Neutrophil (primary cell): ENCODE measurements at regions not wholly inside any gene's neighbourhood (a gene's known extent, or its start where the extent isn't known, plus 50 kb on each side); places are given as distances from the start of the nearest gene placed in this dataset.

Experiments used
- H3K27ac ChIP-seq: fragments of 200-600 bp; sonication (generic); 2 replicates; pipeline ENCODE4 v1.5.1; 2016; ENCODE audit warnings: mild to moderate bottlenecking, moderate library complexity
- H3K27me3 ChIP-seq: fragments of 200-600 bp; sonication (generic); 2 replicates; pipeline ENCODE4 v1.6.0; 2016; ENCODE audit warnings: mild to moderate bottlenecking
- H3K36me3 ChIP-seq: fragments of 200-600 bp; sonication (generic); 2 replicates; pipeline ENCODE4 v1.5.1; 2017
- H3K4me1 ChIP-seq, 2 experiments: fragments of 200-600 bp in 1 of 2; sonication (generic) in 1 of 2; 1 replicate in 1 of 2; 2 replicates in 1 of 2; pipeline versions ENCODE4 v1.5.1 to v1.6.1; 2013 to 2016; ENCODE audit warnings: low read depth in 1 of 2, low read length in 1 of 2, mild to moderate bottlenecking in 1 of 2, moderate library complexity in 1 of 2; ENCODE audit not compliant: control insufficient read depth in 1 of 2, insufficient read depth in 1 of 2
- H3K4me3 ChIP-seq, 2 experiments: fragments of 200-600 bp in 1 of 2; sonication (generic) in 1 of 2; 1 replicate in 1 of 2; 2 replicates in 1 of 2; pipeline ENCODE4 v1.5.1; 2013 to 2016; ENCODE audit warnings: low read depth in 1 of 2, low read length in 1 of 2, mild to moderate bottlenecking in 1 of 2, moderate library complexity in 1 of 2
- H3K9me3 ChIP-seq: fragments of 200-600 bp; sonication (generic); 2 replicates; pipeline ENCODE4 v1.5.1; 2016
- CTCF ChIP-seq: fragments of 200-600 bp; sonication (generic); IDR thresholded peaks from 2 replicates; pipeline ENCODE4 v1.5.1; 2016; ENCODE audit warnings: antibody characterized with exemption

- Histone ChIP-seq H3K4me3 (no peak overlapping the region), H3K27me3 (peaks cover 19% of the 10 kb centered on the region), H3K4me1 (no peaks in the 10 kb centered on the region), H3K27ac (no peak overlapping the region), H3K9me3 (no peaks in the 10 kb centered on the region), H3K36me3 (no peaks in the 10 kb centered on the region)
- no peak for TF ChIP-seq CTCF
Observed at GRCh38 chr3:194082743-194083636, 53.0 kb upstream of the HES1 start.

- Histone ChIP-seq H3K27ac (no peak overlapping the region), H3K27me3 (peaks cover 16% of the 10 kb centered on the region), H3K4me3 (no peak overlapping the region), H3K4me1 (peaks cover 0 to 6% of the 10 kb centered on the region in 2 experiments), H3K36me3 (no peaks in the 10 kb centered on the region), H3K9me3 (no peaks in the 10 kb centered on the region)
- TF ChIP-seq CTCF = no peak
Observed at GRCh38 chr3:194083637-194084224, 52.2 kb upstream of the HES1 start.

GRCh38 chr3:194084284-194084683, 51.7 kb upstream of the HES1 start:
- no peak overlapping the region for H3K4me3 ChIP-seq
- peaks cover 16% of the 10 kb centered on the region for H3K27me3 ChIP-seq

More at GRCh38 chr3:194084284-194084683, 51.7 kb upstream of the HES1 start:
- H3K9me3 ChIP-seq = no peaks in the 10 kb centered on the region
- H3K4me1 ChIP-seq = peaks cover 5 to 11% of the 10 kb centered on the region in 2 experiments
- no peak overlapping the region for H3K27ac ChIP-seq
- H3K36me3 ChIP-seq = no peaks in the 10 kb centered on the region
- no peak for TF ChIP-seq CTCF
